ENCODE measurements at regions not wholly inside any gene's neighbourhood (a gene's known extent, or its start where the extent isn't known, plus 50 kb on each side); places are given as distances from the start of the nearest gene placed in this dataset.
"Not testable (repeated sequence)": the region's sequence is repeated elsewhere in the genome, so short reads cannot be mapped to it uniquely, and the experiment has no call there.

DNA sequence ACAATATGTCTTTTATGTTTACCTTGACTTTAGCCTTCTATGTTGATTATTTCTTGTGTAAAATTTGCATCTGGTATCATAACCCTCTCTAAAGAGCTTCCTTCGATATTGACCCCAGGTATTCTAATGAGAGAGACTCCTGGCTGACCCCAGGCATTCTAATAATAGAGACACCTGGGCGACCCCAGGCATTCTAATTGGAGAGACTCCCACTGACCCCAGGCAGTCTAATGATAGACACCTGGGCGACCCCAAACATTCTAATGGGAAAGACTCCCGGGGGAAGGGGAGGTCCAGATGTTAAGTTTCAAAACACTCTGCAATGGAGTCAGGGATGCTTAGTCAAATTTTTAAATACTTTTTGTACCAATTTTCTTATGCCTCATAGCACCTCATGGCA lies 726.4 kb downstream of the COL12A1 start:
- no peak for DNase-seq (ENCODE audit: low read depth)
- TF ChIP-seq, protein P1, sequence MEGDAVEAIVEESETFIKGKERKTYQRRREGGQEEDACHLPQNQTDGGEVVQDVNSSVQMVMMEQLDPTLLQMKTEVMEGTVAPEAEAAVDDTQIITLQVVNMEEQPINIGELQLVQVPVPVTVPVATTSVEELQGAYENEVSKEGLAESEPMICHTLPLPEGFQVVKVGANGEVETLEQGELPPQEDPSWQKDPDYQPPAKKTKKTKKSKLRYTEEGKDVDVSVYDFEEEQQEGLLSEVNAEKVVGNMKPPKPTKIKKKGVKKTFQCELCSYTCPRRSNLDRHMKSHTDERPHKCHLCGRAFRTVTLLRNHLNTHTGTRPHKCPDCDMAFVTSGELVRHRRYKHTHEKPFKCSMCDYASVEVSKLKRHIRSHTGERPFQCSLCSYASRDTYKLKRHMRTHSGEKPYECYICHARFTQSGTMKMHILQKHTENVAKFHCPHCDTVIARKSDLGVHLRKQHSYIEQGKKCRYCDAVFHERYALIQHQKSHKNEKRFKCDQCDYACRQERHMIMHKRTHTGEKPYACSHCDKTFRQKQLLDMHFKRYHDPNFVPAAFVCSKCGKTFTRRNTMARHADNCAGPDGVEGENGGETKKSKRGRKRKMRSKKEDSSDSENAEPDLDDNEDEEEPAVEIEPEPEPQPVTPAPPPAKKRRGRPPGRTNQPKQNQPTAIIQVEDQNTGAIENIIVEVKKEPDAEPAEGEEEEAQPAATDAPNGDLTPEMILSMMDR (conservative IDR thresholded peaks at IDR 0.05; ENCODE audit: control insufficient read depth, insufficient read depth, low read depth, low read length) = no peak
- H3K4me3 ChIP-seq (ENCODE audit: control insufficient read depth, low read depth, low read length) = no peak overlapping the region

DNA sequence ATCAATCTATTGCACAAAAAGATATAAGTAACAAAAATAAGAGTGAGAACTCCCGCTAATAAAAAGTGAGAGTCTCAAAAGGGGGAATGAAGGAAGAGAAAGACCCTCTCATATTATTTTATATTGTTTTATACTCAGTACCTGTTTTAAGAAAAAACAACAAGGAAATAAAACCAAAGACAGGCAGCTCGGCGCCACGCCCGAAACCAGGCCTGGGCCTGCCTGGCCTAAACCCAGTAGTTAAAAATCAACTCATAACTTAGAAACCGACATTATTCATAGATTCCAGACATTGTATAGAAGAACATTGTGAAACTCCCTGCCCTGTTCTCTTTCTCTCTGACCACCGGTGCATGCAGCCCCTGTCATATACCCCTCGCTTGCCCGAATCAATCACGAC lies 731.8 kb downstream of the COL12A1 start:
- not testable (repeated sequence) for DNase-seq (ENCODE audit: low read depth); H3K4me3 ChIP-seq (ENCODE audit: control insufficient read depth, low read depth, low read length)

DNA sequence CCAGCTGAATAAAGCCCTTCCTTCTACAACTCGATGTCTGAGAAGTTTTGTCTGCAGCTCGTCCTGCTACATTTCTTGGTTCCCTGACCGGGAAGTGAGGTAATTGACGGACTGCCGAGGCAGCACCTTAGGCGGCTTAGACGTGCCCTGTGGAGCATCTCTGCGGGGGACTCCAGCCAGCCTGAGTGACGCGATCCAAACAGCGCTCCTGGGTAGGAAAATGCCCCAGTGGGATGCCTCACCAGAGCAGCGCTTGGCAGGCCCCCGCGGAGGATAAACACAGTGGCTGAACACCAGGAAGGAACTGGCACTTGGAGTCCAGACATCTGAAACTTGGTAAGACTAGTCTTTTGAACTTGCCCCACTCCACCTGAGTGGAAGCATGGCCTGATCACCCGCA lies 737.3 kb downstream of the COL12A1 start:
- H3K4me3 ChIP-seq (ENCODE audit: control insufficient read depth, low read depth, low read length); DNase-seq (ENCODE audit: low read depth): not testable (repeated sequence)

DNA sequence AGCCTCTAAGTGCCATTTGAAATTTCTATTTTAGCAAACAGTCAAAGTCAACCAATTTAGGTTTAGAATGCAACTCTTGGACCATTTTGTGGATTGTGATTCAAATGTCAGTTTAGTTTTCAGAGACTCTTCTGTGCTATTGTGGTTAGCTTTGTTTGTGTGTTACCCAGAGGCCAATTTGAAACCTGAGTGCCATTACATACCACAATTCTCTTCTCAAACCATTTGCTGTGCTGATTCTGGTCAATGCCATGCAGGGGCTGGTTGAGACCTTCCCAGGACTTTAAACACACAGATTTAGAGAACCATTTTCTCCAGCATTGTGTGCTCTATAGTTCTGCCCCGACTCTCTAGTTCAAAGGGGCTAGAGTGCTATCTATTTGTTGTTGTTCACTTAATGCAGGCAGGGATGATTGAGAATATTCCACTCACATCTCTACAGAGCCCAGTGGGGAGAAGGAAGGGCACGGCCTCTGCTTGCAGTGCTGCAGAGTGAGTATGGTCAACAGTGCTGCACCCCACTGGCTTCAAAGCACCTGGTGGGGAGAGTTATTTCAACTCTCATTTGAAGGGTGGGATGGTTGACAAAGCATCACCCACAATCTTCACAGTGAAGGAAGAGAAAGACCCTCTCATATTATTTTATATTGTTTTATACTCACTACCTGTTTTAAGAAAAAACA lies 738.2 kb downstream of the COL12A1 start:
- DNase-seq (ENCODE audit: low read depth) = no peak
- H3K4me3 ChIP-seq (ENCODE audit: control insufficient read depth, low read depth, low read length) = no peak overlapping the region
- TF ChIP-seq, protein P1 (conservative IDR thresholded peaks at IDR 0.05; ENCODE audit: control insufficient read depth, insufficient read depth, low read depth, low read length) = no peak

DNA sequence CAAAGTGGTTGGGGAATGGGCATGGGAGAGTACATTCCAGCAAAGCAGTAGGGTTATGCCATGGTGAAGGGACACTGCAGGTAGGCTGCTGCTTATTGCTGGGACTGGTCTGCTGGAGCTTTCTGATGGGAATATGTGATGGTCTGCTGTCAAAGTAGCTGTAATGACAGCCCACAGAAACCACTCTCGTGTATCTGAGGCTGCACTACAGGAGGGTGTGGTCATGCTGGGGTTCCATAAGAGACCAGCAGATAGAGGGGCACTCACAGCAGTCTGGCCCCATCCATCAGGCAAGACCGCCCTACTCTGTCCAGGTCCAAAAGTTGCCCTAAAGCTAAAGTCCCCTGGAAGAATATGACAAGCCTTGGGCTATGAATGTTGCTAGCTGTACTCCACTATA lies 739.3 kb downstream of the COL12A1 start:
- no peak overlapping the region for H3K4me3 ChIP-seq (ENCODE audit: control insufficient read depth, low read depth, low read length)
- no peak for DNase-seq (ENCODE audit: low read depth)
- TF ChIP-seq, protein P1 (conservative IDR thresholded peaks at IDR 0.05; ENCODE audit: control insufficient read depth, insufficient read depth, low read depth, low read length) = no peak

DNA sequence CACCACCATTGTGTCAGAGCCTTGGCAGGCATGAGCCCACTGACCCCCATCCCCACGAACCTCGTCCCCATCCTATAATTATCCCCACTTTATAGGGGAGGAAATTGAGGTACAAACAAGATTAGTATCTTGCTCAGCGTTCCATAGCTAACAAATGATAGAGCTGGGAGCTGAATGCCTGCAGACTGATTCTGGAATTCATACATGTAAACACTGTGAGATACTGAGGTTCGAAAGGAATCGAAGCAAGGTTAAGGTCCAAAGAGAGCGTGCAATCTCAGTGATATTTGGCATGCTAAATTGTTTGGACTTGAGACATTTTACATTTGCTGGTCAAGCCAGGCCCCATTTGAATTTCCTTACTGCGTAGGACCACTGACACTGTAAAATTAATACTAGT lies 746.6 kb downstream of the COL12A1 start:
- no peak for DNase-seq (ENCODE audit: low read depth)
- TF ChIP-seq, protein P1 (conservative IDR thresholded peaks at IDR 0.05; ENCODE audit: control insufficient read depth, insufficient read depth, low read depth, low read length) = no peak
- H3K4me3 ChIP-seq (ENCODE audit: control insufficient read depth, low read depth, low read length) = no peak overlapping the region

DNA sequence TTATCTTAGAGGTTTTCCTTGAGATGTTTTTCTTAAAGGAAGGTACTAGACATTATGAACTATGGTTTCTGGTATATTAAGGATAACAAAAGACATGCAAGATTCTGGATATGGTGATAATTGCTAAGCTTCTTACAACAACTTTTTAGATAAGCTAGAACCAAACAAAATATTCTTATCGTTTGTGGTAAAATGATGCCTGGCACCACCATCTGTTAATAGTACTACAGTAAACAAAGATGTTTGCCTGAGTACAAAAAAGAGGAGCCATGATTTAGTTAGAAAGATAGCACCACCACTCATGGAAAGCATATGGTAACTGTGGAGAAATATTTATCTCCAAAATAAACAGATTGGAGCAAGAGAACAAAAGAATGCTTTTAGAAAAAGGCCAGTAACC lies 747.3 kb downstream of the COL12A1 start:
- TF ChIP-seq, protein P1 (conservative IDR thresholded peaks at IDR 0.05; ENCODE audit: control insufficient read depth, insufficient read depth, low read depth, low read length) = no peak
- no peak for DNase-seq (ENCODE audit: low read depth)
- no peak overlapping the region for H3K4me3 ChIP-seq (ENCODE audit: control insufficient read depth, low read depth, low read length)

DNA sequence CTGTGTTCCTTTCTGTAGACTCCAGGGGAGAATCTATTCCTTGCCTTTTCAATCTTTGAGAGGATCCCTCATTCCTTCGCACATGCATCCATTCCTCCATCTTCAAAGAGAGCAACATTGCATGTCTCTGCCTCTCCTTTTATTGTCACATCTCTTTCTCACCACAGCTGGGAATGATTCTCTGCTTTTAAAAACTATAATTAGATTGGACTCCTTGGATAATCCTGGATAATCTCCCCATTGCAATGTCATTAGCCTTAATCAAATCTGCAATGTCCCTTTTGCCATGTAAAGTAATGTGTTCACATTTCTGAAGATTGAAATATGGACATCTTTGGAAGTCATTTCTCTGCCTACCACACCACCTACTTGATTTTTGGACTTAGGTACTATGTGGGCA lies 750.1 kb downstream of the COL12A1 start:
- TF ChIP-seq, protein P1 (conservative IDR thresholded peaks at IDR 0.05; ENCODE audit: control insufficient read depth, insufficient read depth, low read depth, low read length) = no peak
- DNase-seq (ENCODE audit: low read depth) = no peak
- H3K4me3 ChIP-seq (ENCODE audit: control insufficient read depth, low read depth, low read length) = no peak overlapping the region

Data from fibroblast of mammary gland (primary cell).